HG03469 (cell line): ENCODE measurements at regions not wholly inside any gene's neighbourhood (a gene's known extent, or its start where the extent isn't known, plus 50 kb on each side); places are given as distances from the start of the nearest gene placed in this dataset.

Experiments used
- ATAC-seq: cut with Tn5 transposase; IDR thresholded peaks from one replicate; pipeline ENCODE4 v1.9.1; 2021; ENCODE audit warnings: mild to moderate bottlenecking, moderate library complexity, moderate number of reproducible peaks; ENCODE audit not compliant: unreplicated experiment

- no peak for ATAC-seq
These were observed 246.6 kb upstream of the CRY1 start for GRCh38 chr12:107339932-107340331.

- no peak for ATAC-seq
These were observed 247.5 kb upstream of the CRY1 start for GRCh38 chr12:107340898-107341297.

- no peak for ATAC-seq
These were observed 250.9 kb upstream of the CRY1 start for GRCh38 chr12:107344035-107344808.

- no peak for ATAC-seq
These were observed 253.9 kb upstream of the CRY1 start for GRCh38 chr12:107347261-107347660.

GRCh38 chr12:107349008-107349747, 255.8 kb upstream of the CRY1 start:
- ATAC-seq = no peak

- ATAC-seq = no peak
These were observed 256.5 kb upstream of the CRY1 start for GRCh38 chr12:107349839-107350238.

- no peak for ATAC-seq
These were observed 257.8 kb upstream of the CRY1 start for GRCh38 chr12:107351109-107351508.

GRCh38 chr12:107351713-107352112, 258.4 kb upstream of the CRY1 start:
- ATAC-seq = no peak

- ATAC-seq = no peak
These were observed 259.2 kb upstream of the CRY1 start for GRCh38 chr12:107352347-107353081.

- no peak for ATAC-seq
These were observed 260.0 kb upstream of the CRY1 start for GRCh38 chr12:107353312-107353711.

GRCh38 chr12:107355004-107355565, 261.7 kb upstream of the CRY1 start:
- ATAC-seq = no peak

GRCh38 chr12:107355612-107356011, 262.3 kb upstream of the CRY1 start:
- no peak for ATAC-seq

GRCh38 chr12:107356266-107356936, 263.1 kb upstream of the CRY1 start:
- no peak for ATAC-seq

GRCh38 chr12:107356937-107357295, 263.6 kb upstream of the CRY1 start:
- ATAC-seq = no peak

GRCh38 chr12:107359382-107359781, 266.0 kb upstream of the CRY1 start:
- ATAC-seq = no peak

GRCh38 chr12:107360033-107360432, 266.7 kb upstream of the CRY1 start:
- ATAC-seq = no peak

- ATAC-seq = no peak
These were observed 267.1 kb upstream of the CRY1 start for GRCh38 chr12:107360482-107360881.

GRCh38 chr12:107361970-107362369, 268.6 kb upstream of the CRY1 start:
- no peak for ATAC-seq

GRCh38 chr12:107362960-107363359, 269.6 kb upstream of the CRY1 start:
- ATAC-seq = no peak

- no peak for ATAC-seq
These were observed 271.6 kb upstream of the CRY1 start for GRCh38 chr12:107364875-107365518.
